ENCODE measurements at regions not wholly inside any gene's neighbourhood (a gene's known extent, or its start where the extent isn't known, plus 50 kb on each side); places are given as distances from the start of the nearest gene placed in this dataset.

DNA sequence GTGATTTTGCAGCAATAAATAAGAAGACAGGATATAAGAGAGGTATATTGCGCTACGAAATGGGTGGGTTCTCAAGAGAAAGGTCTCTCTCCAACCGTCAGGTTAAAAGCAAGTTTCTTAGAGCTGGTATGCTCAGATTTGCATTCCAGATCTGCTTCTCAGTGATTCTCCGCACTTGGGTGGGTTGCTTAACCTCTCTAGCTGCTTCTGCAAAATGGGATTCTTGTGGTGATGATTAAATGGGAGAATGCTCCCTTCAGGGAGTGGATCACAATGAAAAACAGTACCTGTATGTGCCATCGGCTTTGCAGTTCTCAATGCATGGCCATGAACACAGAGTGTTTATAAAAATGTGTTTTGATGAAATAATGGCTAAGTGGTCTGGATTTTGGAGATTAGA lies 477.7 kb downstream of the TNS1 start:
- DNase-seq (ENCODE audit: low spot score): no peak

DNA sequence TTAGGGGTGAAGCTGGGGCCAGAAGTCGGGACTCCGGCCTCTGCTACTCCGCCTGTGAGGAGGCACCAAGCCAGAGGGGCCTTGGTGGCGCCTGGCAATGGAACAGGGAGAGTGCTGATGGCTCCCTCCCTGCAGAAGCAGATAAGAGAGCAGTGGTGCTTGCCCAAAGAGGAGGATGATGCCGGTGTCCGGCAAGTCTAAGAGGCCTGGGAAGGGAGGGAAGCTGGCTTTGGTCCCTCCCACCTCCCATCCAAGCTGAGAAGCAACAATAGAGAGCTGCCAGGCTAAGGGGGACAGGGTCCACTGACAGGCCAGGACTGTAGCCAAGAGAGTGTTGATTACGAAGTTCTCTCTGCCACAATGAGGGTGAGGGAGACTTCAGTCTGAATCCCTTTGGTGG lies 479.5 kb downstream of the TNS1 start:
- no peak for DNase-seq (ENCODE audit: low spot score)

DNA sequence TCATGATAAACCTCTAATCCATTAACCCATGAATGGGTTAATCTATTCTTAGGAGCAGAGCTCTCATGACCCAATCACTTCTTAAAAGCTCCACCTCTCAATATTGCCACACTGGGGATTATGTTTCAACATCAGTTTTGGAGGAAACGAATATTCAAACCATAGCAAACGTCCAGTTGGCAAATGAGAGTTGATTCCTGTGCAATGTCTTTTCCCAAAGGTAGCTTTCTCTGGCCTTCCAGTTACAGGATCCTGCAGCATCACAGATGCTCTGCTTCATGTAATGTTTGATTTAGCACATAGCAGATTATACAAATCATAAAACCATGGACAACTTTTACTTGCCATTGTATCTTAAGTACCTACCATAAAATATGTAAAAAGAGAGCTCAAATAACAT lies 481.0 kb downstream of the TNS1 start:
- DNase-seq (ENCODE audit: low spot score): no peak

DNA sequence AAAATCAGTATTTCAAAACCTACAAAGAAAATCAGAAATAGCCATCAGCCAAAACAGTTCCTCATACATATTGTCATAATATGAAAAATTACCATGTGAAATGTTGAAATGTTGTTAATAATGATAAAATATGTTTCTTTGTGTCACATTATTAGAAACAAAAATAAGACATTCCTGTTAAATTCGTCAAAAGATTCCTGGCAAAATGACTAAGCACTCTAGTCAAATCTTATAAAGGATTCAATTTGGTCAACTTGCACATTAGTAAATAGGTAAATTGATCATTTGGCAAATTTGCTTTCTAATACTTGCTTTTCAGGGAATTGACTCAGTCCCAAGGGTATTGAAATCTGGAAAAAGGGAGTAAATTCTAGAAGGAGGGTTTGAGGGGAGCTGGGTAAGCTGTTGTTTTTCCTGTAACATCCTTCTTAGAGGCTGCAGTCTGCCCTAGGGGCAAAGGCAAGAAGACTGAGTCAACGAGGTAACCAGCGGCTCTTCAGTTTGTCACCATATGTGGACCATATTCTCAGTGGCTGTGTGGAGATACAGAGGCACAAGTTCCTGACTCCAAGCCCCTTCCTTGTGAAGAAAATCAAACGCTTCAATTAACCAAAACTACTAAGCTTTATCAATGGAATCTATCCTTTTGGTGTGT lies 482.3 kb downstream of the TNS1 start:
- DNase-seq (ENCODE audit: low spot score): no peak

DNA sequence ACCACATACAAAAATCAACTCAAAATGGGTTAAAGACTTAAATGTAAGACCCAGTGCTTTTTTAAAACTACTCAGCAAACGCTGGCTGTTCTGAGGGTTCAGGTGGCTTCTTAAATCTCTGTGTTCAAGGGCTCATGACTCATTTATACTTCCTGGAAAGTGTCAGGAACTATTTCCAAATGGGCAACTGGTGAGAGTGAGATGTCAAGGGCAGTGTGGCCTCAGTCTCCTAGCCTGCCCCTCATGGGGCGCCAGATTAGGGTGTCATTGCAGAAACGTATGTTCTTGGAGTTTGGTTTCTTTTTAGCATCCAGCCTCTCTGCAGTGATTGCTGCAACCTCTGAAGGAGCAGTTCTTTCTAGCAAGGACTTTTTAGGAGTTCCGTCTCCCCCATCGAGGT lies 485.4 kb downstream of the TNS1 start:
- no peak for DNase-seq (ENCODE audit: low spot score)

DNA sequence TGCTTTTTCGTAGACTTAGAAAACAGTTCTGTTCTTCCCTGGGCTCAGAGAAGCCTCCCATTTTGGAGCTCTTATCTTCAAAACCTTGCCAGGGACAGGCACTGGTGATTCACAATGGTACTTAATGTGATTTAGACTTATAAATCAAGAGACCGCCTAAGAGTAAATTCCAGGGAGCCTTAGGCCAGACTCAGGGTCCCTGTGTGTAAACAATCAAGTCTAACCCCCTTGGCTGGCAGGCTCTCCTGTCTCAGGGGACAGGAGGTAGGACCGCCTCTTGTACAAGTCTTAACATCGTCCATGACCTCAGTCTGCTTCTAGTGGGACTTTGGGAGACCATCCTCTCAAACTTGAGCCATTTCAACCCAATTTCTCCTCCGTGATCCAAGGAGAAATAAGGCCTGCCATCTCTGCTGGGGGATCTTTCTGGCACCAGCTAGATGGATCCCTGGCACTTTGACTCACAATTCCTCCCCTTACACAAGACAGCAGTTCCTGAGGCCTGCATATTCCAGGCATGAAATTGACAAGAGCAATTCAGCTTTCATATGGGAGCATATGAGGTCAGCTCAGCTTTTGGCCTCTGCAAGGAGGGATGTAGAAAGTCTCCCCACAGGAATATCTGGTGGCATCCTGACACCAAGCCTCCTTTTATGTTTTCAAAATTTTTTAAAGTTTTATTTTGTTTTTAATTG lies 487.0 kb downstream of the TNS1 start:
- DNase-seq (ENCODE audit: low spot score): no peak

DNA sequence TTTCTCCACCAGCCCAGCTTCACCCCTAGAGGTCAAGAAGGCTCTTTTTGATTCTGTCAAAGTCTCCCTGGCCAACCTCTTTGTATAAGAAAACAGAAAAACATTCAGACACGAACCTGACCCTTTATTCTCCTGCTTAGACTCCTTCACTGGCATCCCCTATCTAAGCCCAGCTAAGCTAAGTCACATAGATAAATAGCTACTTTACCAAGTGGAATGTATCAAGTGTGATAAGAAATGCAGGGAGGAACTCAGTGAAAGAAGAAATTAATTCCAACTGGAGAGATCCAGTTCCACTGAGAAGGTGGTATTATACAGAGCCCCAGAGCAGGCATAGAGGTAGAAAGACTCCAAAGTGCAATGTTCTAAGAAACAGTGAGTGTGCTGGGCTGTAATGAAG lies 489.5 kb downstream of the TNS1 start:
- DNase-seq (ENCODE audit: low spot score): no peak

DNA sequence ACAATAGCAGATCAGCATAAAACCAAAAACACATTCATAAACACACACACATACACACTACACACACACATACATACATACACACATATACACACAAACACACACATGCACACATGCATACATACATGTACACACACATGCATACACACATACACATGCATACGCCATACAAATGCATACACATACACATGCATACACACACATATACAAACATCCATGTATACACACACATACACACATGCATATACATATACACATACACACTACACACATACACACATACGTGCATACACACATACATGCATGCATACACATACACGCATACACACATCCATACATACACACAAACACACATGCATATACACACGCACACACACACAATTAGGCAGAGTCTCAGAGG lies 490.1 kb downstream of the TNS1 start:
- DNase-seq (ENCODE audit: low spot score): no peak

DNA sequence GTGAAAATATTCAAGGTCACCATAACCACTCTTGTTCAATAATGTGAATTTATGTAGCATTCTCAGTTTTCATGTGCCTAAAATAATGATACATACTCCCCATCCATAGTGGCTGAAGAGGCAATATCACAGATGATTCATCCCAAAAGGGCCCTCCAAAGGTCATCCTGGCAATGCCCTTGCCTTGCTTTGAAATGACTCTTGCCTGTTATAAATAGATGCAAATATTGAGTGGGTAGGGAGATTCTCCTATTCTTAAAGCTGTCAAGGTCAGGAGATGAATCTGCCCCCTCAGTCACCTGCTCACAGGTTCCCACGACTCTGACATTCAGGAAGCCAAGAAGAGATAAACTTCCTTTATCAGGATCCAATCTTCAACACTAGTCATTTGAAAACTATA lies 490.5 kb downstream of the TNS1 start:
- DNase-seq (ENCODE audit: low spot score): no peak

DNA sequence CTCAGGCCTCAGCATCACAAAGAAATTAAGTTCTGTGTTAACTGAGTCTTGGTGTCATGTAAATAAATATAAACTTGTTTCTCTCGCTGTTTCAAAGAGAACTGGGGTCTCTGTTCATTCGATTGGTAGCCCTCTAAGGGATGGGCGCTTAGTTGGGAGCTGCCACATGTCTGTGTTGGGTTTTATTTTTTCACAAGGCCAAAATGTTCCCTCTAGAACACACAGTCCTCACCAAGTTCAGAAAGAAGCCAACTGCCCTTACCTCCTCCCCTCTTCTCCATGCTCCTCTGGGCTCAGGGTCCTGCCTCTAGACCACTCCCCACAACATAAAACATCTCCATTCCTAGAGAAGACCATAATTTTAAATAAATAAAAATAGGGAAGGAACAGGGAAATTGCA lies 490.9 kb downstream of the TNS1 start:
- DNase-seq (ENCODE audit: low spot score): no peak

DNA sequence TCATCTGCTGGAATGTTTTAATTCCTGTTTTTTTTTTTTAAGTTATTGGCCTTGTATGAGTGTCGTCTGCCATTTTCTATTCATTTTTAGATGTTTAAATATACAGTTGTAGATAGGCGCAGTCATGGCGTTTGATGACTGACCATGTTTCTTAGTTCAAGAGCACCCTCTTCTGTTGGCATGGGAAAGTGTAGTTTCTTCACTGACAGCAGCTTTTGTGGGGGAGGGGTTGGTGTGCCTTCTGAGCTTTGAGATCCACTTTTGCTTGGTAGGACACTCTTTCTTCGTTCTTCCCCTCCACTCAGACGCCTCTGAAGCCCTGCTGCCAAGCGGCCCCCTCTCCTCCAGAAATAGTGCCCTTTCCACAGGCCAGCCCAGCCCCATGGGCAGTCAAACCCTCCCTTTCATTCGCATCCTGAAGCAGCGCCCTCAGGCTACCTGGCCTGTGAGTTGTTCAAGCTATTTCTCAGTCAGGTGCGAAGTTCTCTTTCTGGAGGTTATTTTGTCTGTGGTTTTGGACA lies 492.0 kb downstream of the TNS1 start:
- peak; percentile 84 for DNase-seq (ENCODE audit: low spot score)

DNA sequence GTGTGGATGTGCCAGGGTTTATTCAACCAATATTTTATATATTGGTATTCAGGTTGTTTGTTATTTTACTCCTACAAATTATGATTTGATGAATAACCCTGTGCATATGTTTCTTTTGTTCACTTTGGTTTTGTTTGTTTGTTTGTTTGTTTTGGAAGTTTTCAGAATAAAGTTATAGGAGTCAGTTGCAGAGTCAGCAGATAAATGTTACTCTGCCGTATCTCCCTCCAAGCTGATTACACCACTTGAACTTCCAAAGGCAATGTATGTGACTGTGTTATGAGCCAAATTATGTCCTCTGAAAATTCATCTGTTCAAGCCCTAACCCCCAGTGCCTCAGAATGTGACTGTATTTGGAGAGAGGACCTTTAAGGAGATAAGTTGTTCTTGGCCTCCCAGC lies 497.5 kb downstream of the TNS1 start:
- DNase-seq (ENCODE audit: low spot score): no peak

DNA sequence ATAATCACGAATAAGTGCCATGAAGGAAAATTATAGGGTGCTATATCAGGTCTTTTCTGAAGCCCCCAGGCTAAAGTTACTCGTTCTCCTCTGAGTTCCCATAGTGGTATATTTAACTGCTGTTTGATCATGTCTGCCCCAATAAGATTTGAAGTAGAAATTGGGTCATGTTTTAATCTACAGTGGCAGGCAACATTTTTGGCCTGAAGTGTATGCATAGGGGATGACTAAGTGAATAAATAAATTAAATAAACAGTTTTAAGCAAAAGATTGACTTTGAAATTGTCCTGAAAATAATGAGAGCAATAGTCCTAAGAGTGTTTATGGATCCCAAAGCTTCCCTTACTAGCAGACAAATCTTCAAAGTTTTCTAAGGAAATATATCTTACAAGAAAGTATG lies 500.9 kb downstream of the TNS1 start:
- DNase-seq (ENCODE audit: low spot score): no peak

DNA sequence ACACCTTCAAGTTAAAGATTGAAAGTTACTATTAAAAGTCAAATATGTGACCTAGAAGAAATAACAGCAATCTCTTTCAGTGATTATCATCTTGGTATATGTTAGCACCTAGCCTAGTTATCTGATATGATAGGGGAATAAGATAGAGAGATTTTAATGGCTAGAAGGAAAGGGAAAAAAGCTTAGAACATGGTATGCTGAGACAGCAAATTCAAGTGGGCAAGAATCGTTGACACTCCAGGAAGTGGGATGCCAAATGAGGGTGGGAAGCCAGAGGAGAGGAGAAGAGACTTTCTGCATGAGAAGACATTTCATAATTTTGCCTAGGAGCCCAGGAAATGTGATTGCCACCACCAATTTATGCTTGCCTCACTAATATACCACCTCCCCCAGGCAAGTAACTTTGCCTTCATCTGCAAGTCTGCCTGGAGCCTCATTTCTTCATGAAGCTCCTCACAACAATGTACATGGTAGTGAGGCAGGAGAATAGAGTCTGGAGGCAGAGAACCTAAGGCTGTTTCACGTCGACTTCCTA lies 504.9 kb downstream of the TNS1 start:
- no peak for DNase-seq (ENCODE audit: low spot score)

DNA sequence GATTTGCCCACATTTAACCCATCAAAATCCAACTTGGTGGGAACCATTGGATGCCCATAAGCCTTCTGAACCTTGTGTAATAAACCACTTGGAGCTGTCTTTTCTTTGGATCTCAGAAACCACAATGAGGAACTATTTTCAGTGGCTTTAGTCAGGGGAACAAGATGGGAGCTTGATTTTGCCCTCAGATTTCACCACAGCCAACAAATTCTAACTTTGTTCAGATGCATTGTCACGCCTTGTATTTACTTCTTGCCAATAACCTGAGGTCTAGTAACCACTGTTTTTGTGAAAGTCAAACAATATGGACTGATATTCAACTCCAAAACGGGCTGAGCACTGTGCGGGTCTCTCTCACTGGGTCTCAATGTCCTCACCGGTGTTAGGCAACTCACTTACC lies 508.2 kb downstream of the TNS1 start:
- no peak for DNase-seq (ENCODE audit: low spot score)

DNA sequence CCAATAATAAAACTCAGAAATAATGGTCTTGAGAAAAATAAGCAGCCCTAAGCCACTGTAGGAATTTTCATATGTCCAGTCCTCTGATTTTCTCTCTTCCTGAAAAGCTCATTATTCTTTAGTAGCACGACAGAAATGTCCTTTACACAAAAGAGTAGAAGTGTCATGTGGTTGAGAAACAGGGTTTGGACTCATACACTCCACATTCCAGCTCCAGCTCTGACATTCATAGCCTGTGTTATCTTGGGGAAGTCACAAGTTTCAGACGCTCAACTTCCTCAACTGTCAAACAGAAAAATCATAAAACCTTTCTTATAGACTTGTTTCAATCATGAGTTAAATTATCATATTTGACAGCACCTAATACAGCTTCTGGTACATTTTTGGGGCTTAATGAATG lies 511.5 kb downstream of the TNS1 start:
- no peak for DNase-seq (ENCODE audit: low spot score)

DNA sequence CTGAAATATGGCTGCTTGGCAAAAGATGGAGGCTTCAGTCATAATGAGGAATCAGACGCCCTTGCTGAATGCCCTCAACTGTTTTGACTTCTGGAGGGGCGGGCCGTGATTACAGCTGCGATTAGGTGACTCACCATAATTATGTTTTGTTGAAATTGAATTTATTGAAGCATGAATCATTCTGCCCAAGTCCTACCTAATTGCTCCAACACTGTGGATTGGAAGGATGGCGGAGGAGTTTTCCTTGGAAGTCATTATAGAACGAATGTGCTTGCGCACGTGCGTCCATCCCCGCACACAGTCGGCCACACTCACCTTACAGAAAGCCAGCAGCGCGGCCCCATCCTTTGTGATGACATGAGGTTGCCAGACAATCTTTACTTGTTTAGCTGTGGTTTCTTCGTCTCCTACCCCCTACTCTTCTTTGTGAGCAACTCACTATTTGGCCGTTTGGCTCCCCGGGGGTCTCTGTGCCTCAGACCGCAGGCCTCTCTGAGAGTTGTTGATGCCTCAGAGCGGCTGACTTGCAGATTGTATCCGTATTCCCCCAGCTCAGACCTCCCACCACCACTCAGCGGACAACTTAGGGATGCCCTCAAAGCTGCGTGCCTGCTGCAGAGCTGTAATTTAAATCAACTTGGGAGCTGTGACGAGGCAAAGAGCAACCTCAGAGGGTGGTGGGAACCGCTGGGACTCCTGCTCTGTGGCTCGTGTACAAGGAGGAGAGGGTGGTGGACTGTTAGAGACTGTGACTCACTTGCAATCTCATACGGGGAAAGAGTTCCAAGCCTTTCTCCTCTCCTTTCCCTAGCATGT lies 513.4 kb downstream of the TNS1 start:
- DNase-seq (ENCODE audit: low spot score): peak; percentile 85

DNA sequence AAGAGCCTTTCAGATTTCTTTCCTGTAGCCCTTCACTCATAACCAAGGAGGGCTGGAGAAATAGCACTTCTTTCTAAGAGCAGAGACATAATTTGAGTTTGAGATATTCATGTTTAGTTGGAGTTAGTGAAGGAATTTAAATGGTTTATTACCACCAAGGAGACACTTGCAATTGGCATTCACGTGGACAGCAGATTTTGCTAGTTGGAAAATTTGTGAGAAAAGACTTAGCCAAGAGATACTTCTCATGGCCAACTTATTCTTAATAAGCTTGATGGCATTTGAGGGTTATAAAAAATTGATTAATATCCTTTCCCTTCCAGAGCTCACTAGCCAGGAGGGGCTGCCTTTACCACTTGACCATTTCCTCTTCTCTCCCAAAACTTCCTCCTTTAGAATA lies 518.7 kb downstream of the TNS1 start:
- DNase-seq (ENCODE audit: low spot score): no peak

DNA sequence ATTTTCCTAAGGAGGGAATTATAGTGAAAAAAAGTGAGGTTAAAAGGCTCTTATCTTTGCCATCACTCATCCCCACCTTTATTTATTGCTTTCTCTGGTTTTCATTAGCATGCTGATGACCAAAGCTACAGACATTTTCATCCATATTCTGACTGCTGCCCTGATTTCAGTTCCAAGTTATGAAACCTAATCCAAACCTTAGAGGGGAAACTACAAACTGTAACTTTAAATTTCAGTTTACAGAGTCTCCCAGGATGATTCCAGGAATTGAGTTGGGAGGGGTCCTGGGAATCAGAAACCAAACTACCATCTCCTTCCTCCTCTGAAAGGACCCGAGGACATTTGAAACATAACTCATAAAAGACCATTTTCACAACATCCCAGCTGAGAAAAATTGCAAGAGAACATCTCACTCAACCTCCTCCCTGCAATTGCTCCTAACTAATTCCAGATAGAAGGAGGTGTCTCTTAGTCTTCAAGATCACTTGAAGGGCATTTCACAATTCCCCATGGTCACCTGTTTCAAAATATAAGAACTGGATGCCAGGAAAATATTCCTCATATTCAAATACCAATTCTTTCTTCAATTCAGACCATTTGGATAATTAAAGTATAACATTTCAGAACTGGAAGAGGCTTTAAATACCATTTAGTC lies 520.6 kb downstream of the TNS1 start:
- no peak for DNase-seq (ENCODE audit: low spot score)

DNA sequence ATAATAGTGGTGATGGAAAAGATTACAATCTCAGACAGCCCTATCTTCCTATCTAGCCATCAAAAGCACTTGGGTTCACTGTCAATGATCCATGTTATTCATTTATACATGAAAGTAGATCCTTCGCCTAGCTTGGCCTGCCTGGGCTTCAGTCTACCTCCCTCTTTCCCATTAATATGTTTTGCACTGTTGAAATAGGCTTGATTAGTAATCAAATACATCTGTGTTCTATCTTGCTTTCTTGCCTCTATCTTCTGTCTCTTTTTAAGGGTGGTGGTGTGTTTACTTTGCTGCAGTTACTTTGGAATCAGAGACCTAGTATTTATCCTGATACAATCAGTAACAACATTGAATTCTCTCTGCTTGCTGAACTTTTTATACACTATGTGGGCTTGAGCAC lies 521.2 kb downstream of the TNS1 start:
- DNase-seq (ENCODE audit: low spot score): no peak

DNA sequence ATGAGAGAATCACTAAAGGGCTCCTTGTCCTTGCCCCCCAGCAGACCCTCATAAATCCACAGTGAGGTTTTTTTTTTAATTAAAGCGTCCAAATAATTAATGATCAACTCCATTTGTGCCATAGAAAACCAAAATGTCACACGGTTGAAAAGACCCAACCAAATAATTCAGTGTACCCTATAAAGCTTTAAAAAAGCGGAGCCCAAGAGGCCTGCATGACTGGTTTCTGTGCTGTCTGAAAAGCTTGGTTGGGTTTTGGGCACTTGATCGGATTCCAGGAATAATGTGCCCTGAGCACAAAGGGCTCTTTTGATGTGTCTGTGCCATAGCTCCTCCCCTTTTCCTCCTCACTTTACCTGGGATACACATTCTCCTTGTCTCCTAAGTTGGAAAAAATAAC lies 523.2 kb downstream of the TNS1 start:
- no peak for DNase-seq (ENCODE audit: low spot score)

DNA sequence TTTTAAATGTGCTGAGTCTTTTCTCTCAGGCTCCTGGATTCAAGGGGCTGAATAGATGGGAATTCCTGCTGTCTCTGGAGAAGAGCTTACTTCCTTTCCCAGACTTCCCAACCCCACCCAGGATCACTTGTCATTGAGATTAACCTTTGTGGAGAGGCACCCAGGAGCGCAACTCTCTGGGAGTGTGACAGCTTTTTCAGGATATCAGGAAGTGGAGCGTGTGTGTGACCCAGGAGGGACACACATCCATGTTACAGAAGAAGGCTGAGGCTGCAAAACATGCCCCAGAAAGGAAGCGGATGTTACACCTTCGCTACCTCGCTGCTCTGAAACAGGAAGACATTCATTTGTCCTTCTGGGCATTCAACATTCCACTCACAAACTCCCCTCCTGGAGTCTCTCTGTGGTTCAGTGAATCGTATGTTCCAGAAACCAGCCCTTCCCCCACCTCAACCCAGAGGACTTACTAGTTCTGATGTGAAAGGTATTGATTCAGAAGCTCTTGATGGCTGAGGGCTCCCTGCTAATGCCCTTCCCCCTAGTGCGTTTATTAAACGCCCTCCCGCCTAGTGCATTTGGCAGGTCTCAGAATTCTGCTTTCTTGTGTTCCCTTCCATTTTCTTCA lies 523.9 kb downstream of the TNS1 start:
- no peak for DNase-seq (ENCODE audit: low spot score)

All from A172 (cell line).